GM10248 (cell line): ENCODE measurements at regions not wholly inside any gene's neighbourhood (a gene's known extent, or its start where the extent isn't known, plus 50 kb on each side); places are given as distances from the start of the nearest gene placed in this dataset.

Source experiments
- CTCF ChIA-PET: fragments of 300-600 bp; sonication (Branson Sonifier 250); formaldehyde crosslinking; extraction: SDS; loops from one replicate; lab custom pipeline; 2021; ENCODE audit warnings: antibody characterized with exemption; lab: Yijun Ruan, JAX
- POLR2A ChIA-PET: fragments of 350-650 bp; sonication (Branson Sonifier 250); formaldehyde crosslinking; extraction: SDS; loops from one replicate; lab custom pipeline; 2020; ENCODE audit warnings: antibody characterized with exemption; lab: Yijun Ruan, JAX
- DNase-seq: peaks from one replicate; pipeline ENCODE4 v3.0.0; 2012; ENCODE audit errors: extremely low spot score
- TF ChIP-seq, protein P1 (sequence below): IDR thresholded peaks from 2 replicates; pipeline ENCODE4 v1.5.1; 2012; ENCODE audit warnings: mild to moderate bottlenecking, low read depth; ENCODE audit errors: extremely low read depth, missing control alignments, control extremely low read depth

DNA sequence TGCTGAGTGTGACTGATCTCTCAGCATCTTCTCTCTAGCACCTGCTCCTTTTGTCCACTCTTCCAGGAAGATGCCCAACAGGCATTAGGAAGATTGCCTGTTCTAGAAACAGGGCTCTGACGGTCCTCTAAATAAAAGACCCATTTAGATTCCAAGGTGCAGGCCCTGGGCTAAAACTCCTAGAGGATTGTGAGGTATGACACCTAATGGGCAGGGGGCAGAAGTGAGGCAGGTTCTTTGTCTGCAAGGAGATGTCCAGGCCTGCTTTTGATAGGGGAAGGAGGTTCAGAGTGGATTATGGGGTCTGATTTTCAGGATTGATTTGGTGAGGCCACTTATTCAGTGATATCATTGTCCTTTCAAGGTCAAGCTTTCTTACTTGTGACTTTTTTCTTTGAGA is 140.8 kb upstream of the TRPC7 start:
- no peak for DNase-seq
- TF ChIP-seq, protein P1, sequence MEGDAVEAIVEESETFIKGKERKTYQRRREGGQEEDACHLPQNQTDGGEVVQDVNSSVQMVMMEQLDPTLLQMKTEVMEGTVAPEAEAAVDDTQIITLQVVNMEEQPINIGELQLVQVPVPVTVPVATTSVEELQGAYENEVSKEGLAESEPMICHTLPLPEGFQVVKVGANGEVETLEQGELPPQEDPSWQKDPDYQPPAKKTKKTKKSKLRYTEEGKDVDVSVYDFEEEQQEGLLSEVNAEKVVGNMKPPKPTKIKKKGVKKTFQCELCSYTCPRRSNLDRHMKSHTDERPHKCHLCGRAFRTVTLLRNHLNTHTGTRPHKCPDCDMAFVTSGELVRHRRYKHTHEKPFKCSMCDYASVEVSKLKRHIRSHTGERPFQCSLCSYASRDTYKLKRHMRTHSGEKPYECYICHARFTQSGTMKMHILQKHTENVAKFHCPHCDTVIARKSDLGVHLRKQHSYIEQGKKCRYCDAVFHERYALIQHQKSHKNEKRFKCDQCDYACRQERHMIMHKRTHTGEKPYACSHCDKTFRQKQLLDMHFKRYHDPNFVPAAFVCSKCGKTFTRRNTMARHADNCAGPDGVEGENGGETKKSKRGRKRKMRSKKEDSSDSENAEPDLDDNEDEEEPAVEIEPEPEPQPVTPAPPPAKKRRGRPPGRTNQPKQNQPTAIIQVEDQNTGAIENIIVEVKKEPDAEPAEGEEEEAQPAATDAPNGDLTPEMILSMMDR = no peak
- CTCF ChIA-PET = interaction anchor here (1.4 kb wide), 1 partner anchor 10 kb away, joined by 3 read pairs; no protein-coding TSS in a partner anchor
- POLR2A ChIA-PET = no interaction called here

DNA sequence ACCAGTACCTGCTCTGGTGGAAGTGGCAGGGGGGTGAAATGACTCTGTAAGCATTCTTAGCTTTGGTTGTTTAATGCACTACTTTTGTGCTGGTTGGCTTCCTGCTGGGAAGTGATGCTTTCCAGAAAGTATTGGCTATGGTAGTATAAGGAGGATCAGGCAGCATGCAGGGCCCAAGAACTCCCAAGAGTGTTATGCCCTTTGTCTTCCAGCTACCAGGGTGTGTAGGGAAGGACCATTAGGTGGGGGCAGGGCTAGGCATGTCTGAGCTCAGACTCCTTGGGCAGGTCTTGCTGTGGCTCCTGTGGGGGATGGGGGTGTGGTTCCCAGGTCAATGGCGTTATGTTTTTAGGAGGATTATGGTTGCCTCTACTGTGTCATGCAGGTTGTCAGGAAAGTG is 135.8 kb upstream of the TRPC7 start:
- TF ChIP-seq, protein P1 = no peak
- CTCF ChIA-PET = no interaction called here
- no peak for DNase-seq
- POLR2A ChIA-PET = no interaction called here

DNA sequence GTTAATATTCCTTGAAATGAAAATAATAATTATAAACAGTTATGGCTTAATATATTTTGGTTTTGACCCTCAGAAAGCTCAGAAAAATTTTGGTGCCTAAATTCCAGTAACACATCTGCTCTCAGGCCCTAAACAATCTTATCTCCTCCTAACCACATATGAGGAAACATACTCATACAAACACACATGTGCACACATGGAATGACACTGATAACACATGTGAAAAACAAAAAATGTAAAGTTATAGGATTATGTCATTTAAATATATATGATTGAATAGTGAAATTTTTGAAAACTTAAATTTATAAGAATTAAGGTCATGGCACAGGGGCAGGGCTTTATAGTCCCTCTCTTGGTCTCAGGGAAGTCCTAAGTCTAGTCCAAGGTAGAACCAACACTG is 127.2 kb upstream of the TRPC7 start:
- no peak for DNase-seq
- ChIA-PET POLR2A (no interaction called here), CTCF (no interaction called here)
- TF ChIP-seq, protein P1 = no peak

DNA sequence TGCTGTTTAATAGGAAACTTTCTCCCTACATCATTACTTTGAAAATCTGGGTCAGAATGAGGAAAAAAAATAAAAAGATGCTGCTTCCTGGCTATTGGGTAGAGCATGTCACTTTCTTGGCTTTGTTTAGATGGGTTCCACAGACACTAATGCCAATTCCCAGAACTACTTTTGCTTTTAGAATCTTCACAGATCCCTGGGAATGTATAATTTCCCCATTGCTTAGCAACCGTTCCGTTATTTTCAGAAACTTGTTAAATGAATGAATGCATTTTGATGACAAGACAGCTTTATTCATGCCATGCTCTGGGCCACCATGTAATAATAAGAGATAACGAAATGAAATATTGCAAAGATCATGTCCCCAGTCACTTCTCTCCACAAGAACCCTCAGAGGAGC is 126.5 kb upstream of the TRPC7 start:
- TF ChIP-seq, protein P1 = no peak
- no peak for DNase-seq
- CTCF ChIA-PET = no interaction called here
- POLR2A ChIA-PET = no interaction called here

DNA sequence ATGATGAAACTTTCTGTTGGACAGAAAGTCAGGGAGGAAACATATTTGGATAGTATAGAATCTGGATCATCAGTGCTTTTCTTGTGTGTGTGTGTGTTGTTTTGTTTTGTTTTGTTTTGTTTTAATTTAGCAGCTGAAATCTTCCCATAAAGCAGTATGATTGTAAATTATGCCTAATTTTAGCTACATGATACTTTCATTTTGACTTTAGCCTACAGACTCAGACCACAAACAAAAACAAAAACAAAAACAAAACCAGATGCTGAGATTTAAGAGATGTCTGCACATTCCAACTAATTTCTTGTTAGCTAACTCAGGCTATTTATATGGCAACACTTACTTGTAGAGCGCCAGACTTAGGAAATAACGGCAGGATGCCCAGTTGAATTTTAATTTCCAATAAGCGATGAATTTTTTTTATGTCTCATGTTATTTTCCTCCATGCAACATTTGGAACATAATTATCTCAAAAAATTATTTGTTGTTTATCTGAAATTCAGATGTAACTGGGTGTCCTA is 119.5 kb upstream of the TRPC7 start:
- TF ChIP-seq, protein P1 = no peak
- DNase-seq = no peak
- ChIA-PET POLR2A (no interaction called here), CTCF (interaction anchor here (1.2 kb wide), 1 partner anchor 13 kb away, joined by 4 read pairs; no protein-coding TSS in a partner anchor)

DNA sequence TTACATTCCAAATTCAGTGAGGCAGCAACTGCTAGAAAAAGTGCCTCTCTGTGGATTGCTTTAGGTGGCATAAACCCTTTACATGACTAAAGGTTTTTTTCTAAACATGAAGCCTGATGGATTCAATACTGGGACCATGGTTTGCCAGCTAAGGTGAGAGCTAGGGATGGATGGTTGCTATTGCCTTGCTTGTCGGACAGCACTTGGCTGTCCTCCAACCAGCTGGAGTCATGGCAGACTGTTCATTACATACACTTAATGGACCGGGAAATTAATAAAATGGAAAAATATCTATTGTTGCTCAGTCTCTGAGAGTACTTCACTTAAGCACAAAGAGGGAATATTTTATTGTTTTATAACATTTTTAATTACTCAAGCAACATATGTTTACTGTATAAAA is 116.9 kb upstream of the TRPC7 start:
- CTCF ChIA-PET = no interaction called here
- POLR2A ChIA-PET = no interaction called here
- TF ChIP-seq, protein P1 = no peak
- DNase-seq = no peak
